OCI-LY7 (cell line): ENCODE measurements at regions not wholly inside any gene's neighbourhood (a gene's known extent, or its start where the extent isn't known, plus 50 kb on each side); places are given as distances from the start of the nearest gene placed in this dataset.

Source experiments
- EZH2phosphoT487 ChIP-seq: fragments of 200-600 bp; sonication (generic); IDR thresholded peaks from 2 replicates; pipeline ENCODE4 v1.6.1; 2018; ENCODE audit warnings: low read depth, borderline replicate concordance, mild to moderate bottlenecking, mixed run types, antibody characterized with exemption, low read length, moderate library complexity, mixed read lengths
- TF ChIP-seq, protein P1 (sequence below): fragments of 200-600 bp; sonication (generic); conservative IDR thresholded peaks from 2 replicates; pipeline ENCODE4 v1.5.1; 2014; ENCODE audit warnings: mild to moderate bottlenecking, antibody characterized with exemption, low read length, moderate library complexity, mixed read lengths

DNA sequence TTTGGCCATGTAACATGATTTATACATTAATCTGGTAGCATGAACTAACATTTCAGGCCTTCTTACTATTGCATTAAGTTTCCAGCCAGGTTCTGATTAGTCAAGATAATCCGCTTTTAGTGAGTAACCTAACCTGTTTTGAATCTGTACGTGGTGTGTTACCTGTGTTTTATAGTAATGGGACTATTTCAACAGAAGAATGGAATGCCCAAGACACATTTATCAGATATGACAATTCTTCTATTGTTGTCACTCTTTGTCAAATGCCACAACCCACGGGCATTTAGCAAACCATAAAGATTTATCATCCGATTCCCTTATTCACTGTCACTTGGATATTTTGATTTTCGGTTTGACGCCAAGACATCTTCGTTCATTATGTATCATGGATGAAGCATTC is 117.9 kb downstream of the ETAA1 start:
- TF ChIP-seq, protein P1, sequence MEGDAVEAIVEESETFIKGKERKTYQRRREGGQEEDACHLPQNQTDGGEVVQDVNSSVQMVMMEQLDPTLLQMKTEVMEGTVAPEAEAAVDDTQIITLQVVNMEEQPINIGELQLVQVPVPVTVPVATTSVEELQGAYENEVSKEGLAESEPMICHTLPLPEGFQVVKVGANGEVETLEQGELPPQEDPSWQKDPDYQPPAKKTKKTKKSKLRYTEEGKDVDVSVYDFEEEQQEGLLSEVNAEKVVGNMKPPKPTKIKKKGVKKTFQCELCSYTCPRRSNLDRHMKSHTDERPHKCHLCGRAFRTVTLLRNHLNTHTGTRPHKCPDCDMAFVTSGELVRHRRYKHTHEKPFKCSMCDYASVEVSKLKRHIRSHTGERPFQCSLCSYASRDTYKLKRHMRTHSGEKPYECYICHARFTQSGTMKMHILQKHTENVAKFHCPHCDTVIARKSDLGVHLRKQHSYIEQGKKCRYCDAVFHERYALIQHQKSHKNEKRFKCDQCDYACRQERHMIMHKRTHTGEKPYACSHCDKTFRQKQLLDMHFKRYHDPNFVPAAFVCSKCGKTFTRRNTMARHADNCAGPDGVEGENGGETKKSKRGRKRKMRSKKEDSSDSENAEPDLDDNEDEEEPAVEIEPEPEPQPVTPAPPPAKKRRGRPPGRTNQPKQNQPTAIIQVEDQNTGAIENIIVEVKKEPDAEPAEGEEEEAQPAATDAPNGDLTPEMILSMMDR: no peak
- TF ChIP-seq EZH2phosphoT487: no peak
